HG02943 (cell line): ENCODE measurements at regions not wholly inside any gene's neighbourhood (a gene's known extent, or its start where the extent isn't known, plus 50 kb on each side); places are given as distances from the start of the nearest gene placed in this dataset.

ENCODE experiments used
- ATAC-seq: cut with Tn5 transposase; IDR thresholded peaks from one replicate; pipeline ENCODE4 v1.9.1; 2021; ENCODE audit warnings: mild to moderate bottlenecking, low read depth, moderate library complexity; ENCODE audit not compliant: unreplicated experiment

GRCh38 chr1:209398313-209398991, 185.1 kb upstream of the CAMK1G start:
- no peak for ATAC-seq

- ATAC-seq = no peak
These were observed 183.7 kb upstream of the CAMK1G start for GRCh38 chr1:209399800-209400199.

GRCh38 chr1:209400351-209401220, 182.9 kb upstream of the CAMK1G start:
- ATAC-seq = no peak

GRCh38 chr1:209402697-209403096, 180.8 kb upstream of the CAMK1G start:
- ATAC-seq = no peak

GRCh38 chr1:209403921-209404320, 179.6 kb upstream of the CAMK1G start:
- no peak for ATAC-seq

GRCh38 chr1:209404577-209404976, 178.9 kb upstream of the CAMK1G start:
- no peak for ATAC-seq

GRCh38 chr1:209405183-209405814, 178.2 kb upstream of the CAMK1G start:
- no peak for ATAC-seq

- ATAC-seq = no peak
These were observed 177.3 kb upstream of the CAMK1G start for GRCh38 chr1:209406168-209406567.

- no peak for ATAC-seq
These were observed 176.9 kb upstream of the CAMK1G start for GRCh38 chr1:209406595-209406994.

- no peak for ATAC-seq
These were observed 173.7 kb upstream of the CAMK1G start for GRCh38 chr1:209409780-209410179.

GRCh38 chr1:209411491-209411929, 172.0 kb upstream of the CAMK1G start:
- no peak for ATAC-seq

GRCh38 chr1:209412036-209412435, 171.5 kb upstream of the CAMK1G start:
- ATAC-seq = no peak

GRCh38 chr1:209412566-209412965, 170.9 kb upstream of the CAMK1G start:
- no peak for ATAC-seq

- ATAC-seq = no peak
These were observed 170.5 kb upstream of the CAMK1G start for GRCh38 chr1:209413062-209413461.

GRCh38 chr1:209414803-209415329, 168.6 kb upstream of the CAMK1G start:
- no peak for ATAC-seq

GRCh38 chr1:209416039-209416438, 167.5 kb upstream of the CAMK1G start:
- ATAC-seq = no peak

- ATAC-seq = no peak
These were observed 166.8 kb upstream of the CAMK1G start for GRCh38 chr1:209416716-209417115.

- ATAC-seq = no peak
These were observed 165.8 kb upstream of the CAMK1G start for GRCh38 chr1:209417761-209418160.

GRCh38 chr1:209420276-209420675, 163.2 kb upstream of the CAMK1G start:
- ATAC-seq = no peak

GRCh38 chr1:209421186-209421585, 162.3 kb upstream of the CAMK1G start:
- no peak for ATAC-seq
